ENCODE measurements at regions not wholly inside any gene's neighbourhood (a gene's known extent, or its start where the extent isn't known, plus 50 kb on each side); places are given as distances from the start of the nearest gene placed in this dataset.
"Not testable (repeated sequence)": the region's sequence is repeated elsewhere in the genome, so short reads cannot be mapped to it uniquely, and the experiment has no call there.

- DNase-seq, result not testable (repeated sequence)
These were observed 59.9 kb upstream of the EN2 start for GRCh38 chr7:155397758-155398714.

- peak; percentile 76 for DNase-seq
These were observed 59.0 kb upstream of the EN2 start for GRCh38 chr7:155398944-155399343.

- DNase-seq, result no peak
These were observed 58.4 kb upstream of the EN2 start for GRCh38 chr7:155399577-155399976.

GRCh38 chr7:155401231-155401630 is 56.7 kb upstream of the EN2 start:
- DNase-seq, result no peak

GRCh38 chr7:155401884-155402283 is 56.0 kb upstream of the EN2 start:
- DNase-seq, result no peak

GRCh38 chr7:155402941-155403340 is 55.0 kb upstream of the EN2 start:
- no peak for DNase-seq

- no peak for DNase-seq
These were observed 53.0 kb upstream of the EN2 start for GRCh38 chr7:155404976-155405375.

GRCh38 chr7:155405399-155406318 is 52.3 kb upstream of the EN2 start:
- DNase-seq, result no peak

- no peak for DNase-seq
These were observed 50.1 kb upstream of the EN2 start for GRCh38 chr7:155407799-155408198.
